Karpas-422 (cell line): ENCODE measurements at regions not wholly inside any gene's neighbourhood (a gene's known extent, or its start where the extent isn't known, plus 50 kb on each side); places are given as distances from the start of the nearest gene placed in this dataset.
"Not testable (repeated sequence)": the region's sequence is repeated elsewhere in the genome, so short reads cannot be mapped to it uniquely, and the experiment has no call there.

Source experiments
- DNase-seq: peaks from one replicate; pipeline ENCODE4 v3.0.0-alpha.2; 2015
- H2AFZ ChIP-seq: fragments of 200-600 bp; sonication (generic); 2 replicates; pipeline ENCODE4 v1.6.1; 2014; ENCODE audit warnings: antibody characterized with exemption, low read length, mixed read lengths
- H3K27ac ChIP-seq: fragments of 200-600 bp; sonication (generic); 2 replicates; pipeline ENCODE4 v1.5.1; 2014; ENCODE audit warnings: mild to moderate bottlenecking, low read length, moderate library complexity
- H3K27me3 ChIP-seq: fragments of 200-600 bp; sonication (generic); 2 replicates; pipeline ENCODE4 v1.6.1; 2014; ENCODE audit warnings: low read length, mixed read lengths
- H3K36me3 ChIP-seq: fragments of 200-600 bp; sonication (generic); 2 replicates; pipeline ENCODE4 v1.6.1; 2014; ENCODE audit warnings: low read length, mixed read lengths; ENCODE audit not compliant: insufficient read depth
- H3K4me1 ChIP-seq: fragments of 200-600 bp; sonication (generic); 2 replicates; pipeline ENCODE4 v1.6.1; 2014; ENCODE audit warnings: mild to moderate bottlenecking, low read length, mixed read lengths
- H3K4me2 ChIP-seq: fragments of 200-600 bp; sonication (generic); 2 replicates; pipeline ENCODE4 v1.6.1; 2014; ENCODE audit warnings: low read length, low read depth, mild to moderate bottlenecking; ENCODE audit not compliant: poor library complexity, severe bottlenecking
- H3K4me3 ChIP-seq: fragments of 200-600 bp; sonication (generic); 2 replicates; pipeline ENCODE4 v1.5.1; 2014; ENCODE audit warnings: mild to moderate bottlenecking, antibody characterized with exemption, low read length, mixed read lengths
- H3K79me2 ChIP-seq: fragments of 200-600 bp; sonication (generic); 2 replicates; pipeline ENCODE4 v1.6.1; 2014; ENCODE audit warnings: mild to moderate bottlenecking, low read length, mixed read lengths
- H3K9ac ChIP-seq: fragments of 200-600 bp; sonication (generic); 2 replicates; pipeline ENCODE4 v1.6.0; 2014; ENCODE audit warnings: low read length
- H3K9me2 ChIP-seq: fragments of 200-600 bp; sonication (generic), shearing (Covaris generic); replicated peaks from 2 replicates; pipeline ENCODE4 v1.6.0; 2014; ENCODE audit warnings: mild to moderate bottlenecking, low read length, moderate library complexity; ENCODE audit not compliant: insufficient read depth
- H3K9me3 ChIP-seq: fragments of 300-700, 200-600 bp; sonication (generic); 2 replicates; pipeline ENCODE4 v1.6.1; 2014; ENCODE audit warnings: low read length, mixed read lengths
- H4K20me1 ChIP-seq: fragments of 200-600 bp; sonication (generic); 2 replicates; pipeline ENCODE4 v1.6.1; 2014; ENCODE audit warnings: mild to moderate bottlenecking, antibody characterized with exemption, low read length, low read depth; ENCODE audit not compliant: insufficient read depth

DNA sequence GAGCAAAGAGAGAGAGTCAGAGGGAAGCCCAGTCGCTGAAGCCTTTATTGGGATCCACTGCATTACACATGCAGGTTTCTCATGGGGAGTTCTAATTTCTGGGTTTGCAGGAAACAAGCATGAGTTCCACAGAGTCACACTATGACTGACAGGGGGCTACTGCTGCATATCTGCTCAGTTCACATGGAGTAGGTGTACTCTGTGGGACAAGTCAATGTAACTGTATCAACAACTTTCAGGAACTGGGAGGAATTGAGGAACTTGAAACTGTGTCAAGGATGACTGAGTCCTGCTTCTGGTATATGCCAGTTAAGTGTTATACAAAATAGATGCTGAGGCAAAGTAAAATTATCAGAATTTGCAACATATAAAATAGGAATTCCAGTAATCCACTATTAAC is 110.8 kb downstream of the NPAP1 start:
- no peaks in the 10 kb centered on the region for H3K36me3 ChIP-seq
- no peaks in the 10 kb centered on the region for H3K9me2 ChIP-seq
- no peak overlapping the region for H2AFZ ChIP-seq
- no peaks in the 10 kb centered on the region for H3K27me3 ChIP-seq
- no peak overlapping the region for H3K9ac ChIP-seq
- H3K4me2 ChIP-seq: no peak overlapping the region
- H3K9me3 ChIP-seq: peaks cover 46% of the 10 kb centered on the region
- H3K4me3 ChIP-seq: no peak overlapping the region
- DNase-seq: no peak
- H3K79me2 ChIP-seq: no peaks in the 10 kb centered on the region
- H4K20me1 ChIP-seq: no peaks in the 10 kb centered on the region
- no peaks in the 10 kb centered on the region for H3K4me1 ChIP-seq
- no peak overlapping the region for H3K27ac ChIP-seq

- not testable (repeated sequence) for H3K4me2 ChIP-seq, H3K4me1 ChIP-seq, H3K27me3 ChIP-seq, H2AFZ ChIP-seq, H4K20me1 ChIP-seq, H3K9me2 ChIP-seq, H3K4me3 ChIP-seq, H3K79me2 ChIP-seq, H3K9ac ChIP-seq, DNase-seq, H3K27ac ChIP-seq, H3K36me3 ChIP-seq
- H3K9me3 ChIP-seq: peaks cover 45% of the 10 kb centered on the region
These were observed 127.0 kb downstream of the NPAP1 start for GRCh38 chr15:24802624-24803023.

DNA sequence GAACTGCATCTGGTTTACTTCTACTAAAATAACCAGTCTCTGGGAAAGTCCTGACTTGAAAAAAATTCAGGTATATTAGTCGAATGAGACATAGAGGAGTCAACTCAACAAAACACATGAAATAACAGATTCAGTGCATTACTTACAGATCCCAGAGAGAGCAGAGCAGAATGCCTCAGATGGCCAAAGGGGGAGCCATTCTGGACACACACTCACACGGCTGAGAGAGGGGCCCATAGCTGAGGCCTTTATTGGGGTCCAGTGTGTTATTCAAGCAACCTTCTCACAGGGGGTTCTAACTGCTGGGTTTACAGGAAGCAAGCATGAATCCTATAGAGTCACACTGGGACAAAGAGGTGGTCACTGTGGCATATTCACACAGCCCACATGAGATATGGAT is 135.1 kb upstream of the SNRPN start:
- H3K27me3 ChIP-seq: no peaks in the 10 kb centered on the region
- no peaks in the 10 kb centered on the region for H3K36me3 ChIP-seq
- no peak overlapping the region for H3K4me2 ChIP-seq
- H3K79me2 ChIP-seq: no peaks in the 10 kb centered on the region
- no peaks in the 10 kb centered on the region for H3K4me1 ChIP-seq
- H3K4me3 ChIP-seq: no peak overlapping the region
- no peak for DNase-seq
- H2AFZ ChIP-seq: no peak overlapping the region
- H3K9me3 ChIP-seq: peaks cover 32% of the 10 kb centered on the region
- no peak overlapping the region for H3K9ac ChIP-seq
- no peaks in the 10 kb centered on the region for H4K20me1 ChIP-seq
- no peaks in the 10 kb centered on the region for H3K9me2 ChIP-seq
- no peak overlapping the region for H3K27ac ChIP-seq

- Histone ChIP-seq H3K27me3 (no peaks in the 10 kb centered on the region), H4K20me1 (no peaks in the 10 kb centered on the region), H3K79me2 (no peaks in the 10 kb centered on the region), H2AFZ (no peak overlapping the region), H3K4me3 (no peak overlapping the region), H3K36me3 (no peaks in the 10 kb centered on the region), H3K4me2 (no peak overlapping the region), H3K9ac (no peak overlapping the region), H3K9me3 (peaks cover 31% of the 10 kb centered on the region), H3K9me2 (no peaks in the 10 kb centered on the region), H3K4me1 (no peaks in the 10 kb centered on the region), H3K27ac (no peak overlapping the region)
- no peak for DNase-seq
These were observed 131.3 kb upstream of the SNRPN start for GRCh38 chr15:24823473-24823872.

- Histone ChIP-seq H3K79me2 (no peaks in the 10 kb centered on the region), H2AFZ (no peak overlapping the region)
These were observed 122.5 kb upstream of the SNRPN start for GRCh38 chr15:24832282-24832681.

GRCh38 chr15:24835301-24835700 is 119.5 kb upstream of the SNRPN start:
- H3K36me3 ChIP-seq: no peaks in the 10 kb centered on the region
- no peaks in the 10 kb centered on the region for H3K79me2 ChIP-seq
- H3K27ac ChIP-seq: no peak overlapping the region
- H3K9ac ChIP-seq: no peak overlapping the region
- no peaks in the 10 kb centered on the region for H3K4me1 ChIP-seq
- H3K4me2 ChIP-seq: no peak overlapping the region
- H3K4me3 ChIP-seq: no peak overlapping the region
- no peaks in the 10 kb centered on the region for H3K27me3 ChIP-seq
- H3K9me2 ChIP-seq: no peaks in the 10 kb centered on the region
- peaks cover 11% of the 10 kb centered on the region; the same call in 1 of the 2 replicates for H3K9me3 ChIP-seq
- H4K20me1 ChIP-seq: no peaks in the 10 kb centered on the region
- H2AFZ ChIP-seq: no peak overlapping the region
- DNase-seq: no peak

More at GRCh38 chr15:24832282-24832681, 122.5 kb upstream of the SNRPN start:
- DNase-seq: no peak
- Histone ChIP-seq H3K9ac (no peak overlapping the region), H3K27me3 (no peaks in the 10 kb centered on the region), H4K20me1 (no peaks in the 10 kb centered on the region), H3K4me2 (no peak overlapping the region), H3K27ac (no peak overlapping the region), H3K9me2 (no peaks in the 10 kb centered on the region), H3K4me3 (no peak overlapping the region), H3K4me1 (no peaks in the 10 kb centered on the region), H3K9me3 (peaks cover 8% of the 10 kb centered on the region; the same call in 1 of the 2 replicates), H3K36me3 (no peaks in the 10 kb centered on the region)

DNA sequence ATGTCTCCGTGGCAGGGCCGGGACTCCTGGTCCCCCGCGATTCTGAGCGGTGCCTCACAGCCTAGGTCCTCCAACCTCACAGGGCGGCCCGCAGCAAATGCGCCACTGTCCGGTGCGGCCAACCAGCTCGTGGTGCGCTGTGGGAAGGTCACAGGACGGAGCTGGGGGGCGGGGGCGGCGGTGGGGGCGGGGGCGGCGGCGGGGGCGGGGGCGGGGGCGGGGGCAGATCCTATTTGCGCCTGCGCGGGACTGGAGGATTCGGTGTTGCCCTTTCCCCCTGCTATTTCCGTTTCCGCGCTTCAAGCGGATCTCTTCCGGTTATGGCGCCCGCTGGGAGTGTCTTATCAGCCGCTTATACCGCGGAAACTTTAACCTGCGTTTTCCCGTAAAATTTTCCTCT is 106.7 kb upstream of the SNRPN start:
- H3K79me2 ChIP-seq: no peaks in the 10 kb centered on the region
- H3K9ac ChIP-seq: no peak overlapping the region
- no peaks in the 10 kb centered on the region for H3K9me2 ChIP-seq
- no peak overlapping the region for H3K4me3 ChIP-seq
- no peaks in the 10 kb centered on the region for H3K4me1 ChIP-seq
- H2AFZ ChIP-seq: no peak overlapping the region
- no peaks in the 10 kb centered on the region for H3K9me3 ChIP-seq
- no peaks in the 10 kb centered on the region for H4K20me1 ChIP-seq
- no peak overlapping the region for H3K4me2 ChIP-seq
- H3K27me3 ChIP-seq: no peaks in the 10 kb centered on the region
- DNase-seq: no peak
- H3K36me3 ChIP-seq: no peaks in the 10 kb centered on the region
- H3K27ac ChIP-seq: no peak overlapping the region

GRCh38 chr15:24856397-24857390 is 98.1 kb upstream of the SNRPN start:
- Histone ChIP-seq H3K27me3 (no peaks in the 10 kb centered on the region), H3K4me3 (no peak overlapping the region), H3K4me2 (no peak overlapping the region), H3K27ac (no peak overlapping the region), H3K9me3 (peaks cover 16% of the 10 kb centered on the region), H3K79me2 (no peaks in the 10 kb centered on the region), H3K36me3 (no peaks in the 10 kb centered on the region), H3K9me2 (no peaks in the 10 kb centered on the region), H3K9ac (no peak overlapping the region), H3K4me1 (no peaks in the 10 kb centered on the region), H4K20me1 (no peaks in the 10 kb centered on the region), H2AFZ (no peak overlapping the region)
- no peak for DNase-seq
